ENCODE measurements at regions not wholly inside any gene's neighbourhood (a gene's known extent, or its start where the extent isn't known, plus 50 kb on each side); places are given as distances from the start of the nearest gene placed in this dataset.
"Not testable (repeated sequence)": the region's sequence is repeated elsewhere in the genome, so short reads cannot be mapped to it uniquely, and the experiment has no call there.

- not testable (repeated sequence) for TF ChIP-seq ATF2 (tag by site-specific recombination; IDR thresholded peaks at IDR 0.05; ENCODE audit: low read depth); ZBTB8A (tag by site-specific recombination; IDR thresholded peaks at IDR 0.05); ZNF302 (tag by site-specific recombination; IDR thresholded peaks at IDR 0.05; ENCODE audit: low read depth); CTCF (tag by site-specific recombination; IDR thresholded peaks at IDR 0.05); REST (tag by site-specific recombination; IDR thresholded peaks at IDR 0.05); FEZF1 (tag by site-specific recombination; IDR thresholded peaks at IDR 0.05); ZNF362 (tag by site-specific recombination; IDR thresholded peaks at IDR 0.05); WT1 (tag by site-specific recombination; IDR thresholded peaks at IDR 0.05); ZNF175 (tag by site-specific recombination; IDR thresholded peaks at IDR 0.05)
Measured at GRCh38 chr16:21368973-21369942, 91.2 kb upstream of the CRYM start.

Data from HEK293 (cell line).